ENCODE measurements at regions not wholly inside any gene's neighbourhood (a gene's known extent, or its start where the extent isn't known, plus 50 kb on each side); places are given as distances from the start of the nearest gene placed in this dataset.

GRCh38 chr12:94046626-94047410, 101.6 kb upstream of the PLXNC1 start:
- TF ChIP-seq CTCF (IDR thresholded peaks at IDR 0.05; ENCODE audit: insufficient read depth, low read length, missing control alignments): no peak
- POLR2A ChIA-PET: no interaction called here
- no peak overlapping the region for H3K4me3 ChIP-seq (ENCODE audit: low read depth, low read length)
- no peak for DNase-seq (ENCODE audit: low read depth, low spot score)
- CTCF ChIA-PET: no interaction called here

- TF ChIP-seq CTCF (IDR thresholded peaks at IDR 0.05; ENCODE audit: insufficient read depth, low read length, missing control alignments): no peak
- no peak for DNase-seq (ENCODE audit: low read depth, low spot score)
- H3K4me3 ChIP-seq (ENCODE audit: low read depth, low read length): no peak overlapping the region
- CTCF ChIA-PET: no interaction called here
- POLR2A ChIA-PET: no interaction called here
These were observed 100.4 kb upstream of the PLXNC1 start for GRCh38 chr12:94047781-94048567.

- H3K4me3 ChIP-seq (ENCODE audit: low read depth, low read length): no peak overlapping the region
- DNase-seq (ENCODE audit: low read depth, low spot score): no peak
- POLR2A ChIA-PET: no interaction called here
- CTCF ChIA-PET: no interaction called here
- no peak for TF ChIP-seq CTCF (IDR thresholded peaks at IDR 0.05; ENCODE audit: insufficient read depth, low read length, missing control alignments)
These were observed 99.6 kb upstream of the PLXNC1 start for GRCh38 chr12:94048757-94049156.

- no peak for TF ChIP-seq CTCF (IDR thresholded peaks at IDR 0.05; ENCODE audit: insufficient read depth, low read length, missing control alignments)
- ChIA-PET CTCF (no interaction called here), POLR2A (no interaction called here)
- no peak for DNase-seq (ENCODE audit: low read depth, low spot score)
- no peak overlapping the region for H3K4me3 ChIP-seq (ENCODE audit: low read depth, low read length)
These were observed 98.7 kb upstream of the PLXNC1 start for GRCh38 chr12:94049718-94050117.

- ChIA-PET CTCF (no interaction called here), POLR2A (no interaction called here)
- DNase-seq (ENCODE audit: low read depth, low spot score): no peak
- TF ChIP-seq CTCF (IDR thresholded peaks at IDR 0.05; ENCODE audit: insufficient read depth, low read length, missing control alignments): no peak
- no peak overlapping the region for H3K4me3 ChIP-seq (ENCODE audit: low read depth, low read length)
These were observed 94.7 kb upstream of the PLXNC1 start for GRCh38 chr12:94053676-94054075.

GRCh38 chr12:94055528-94055927, 92.8 kb upstream of the PLXNC1 start:
- H3K4me3 ChIP-seq (ENCODE audit: low read depth, low read length): no peak overlapping the region
- DNase-seq (ENCODE audit: low read depth, low spot score): no peak
- TF ChIP-seq CTCF (IDR thresholded peaks at IDR 0.05; ENCODE audit: insufficient read depth, low read length, missing control alignments): no peak
- POLR2A ChIA-PET: no interaction called here
- CTCF ChIA-PET: interaction anchor here (1.2 to 1.9 kb wide), 3 partner anchors 20 to 288 kb away, joined by 3 to 9 read pairs (median 6); no protein-coding TSS in a partner anchor

Data from AG04449 (cell line).